Inflammatory macrophage treated with lipopolysaccharide for 4 hours (primary cell): ENCODE measurements at regions not wholly inside any gene's neighbourhood (a gene's known extent, or its start where the extent isn't known, plus 50 kb on each side); places are given as distances from the start of the nearest gene placed in this dataset.

Experiments
- DNase-seq: peaks from one replicate; pipeline ENCODE4 v3.0.0-alpha.2; 2020

DNA sequence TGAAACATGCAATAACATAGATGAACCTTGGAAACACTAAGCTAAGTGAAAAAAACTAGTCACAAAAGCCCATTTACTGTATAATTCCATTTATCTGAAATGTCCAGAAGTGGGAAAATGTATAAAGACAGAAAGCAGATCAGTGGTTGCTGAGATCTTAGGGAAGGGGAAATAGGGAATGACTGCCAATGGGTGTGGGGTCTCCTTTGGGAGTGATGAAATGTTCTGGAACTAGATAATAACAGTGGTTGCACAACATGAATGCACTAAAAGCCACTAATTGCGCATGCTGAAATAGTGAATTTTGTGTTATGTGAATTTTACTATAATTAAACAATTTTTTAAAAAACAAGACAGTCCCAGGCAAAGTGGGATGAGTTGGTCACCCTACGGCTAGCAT lies 472.8 kb downstream of the CCDC171 start:
- DNase-seq, result no peak

DNA sequence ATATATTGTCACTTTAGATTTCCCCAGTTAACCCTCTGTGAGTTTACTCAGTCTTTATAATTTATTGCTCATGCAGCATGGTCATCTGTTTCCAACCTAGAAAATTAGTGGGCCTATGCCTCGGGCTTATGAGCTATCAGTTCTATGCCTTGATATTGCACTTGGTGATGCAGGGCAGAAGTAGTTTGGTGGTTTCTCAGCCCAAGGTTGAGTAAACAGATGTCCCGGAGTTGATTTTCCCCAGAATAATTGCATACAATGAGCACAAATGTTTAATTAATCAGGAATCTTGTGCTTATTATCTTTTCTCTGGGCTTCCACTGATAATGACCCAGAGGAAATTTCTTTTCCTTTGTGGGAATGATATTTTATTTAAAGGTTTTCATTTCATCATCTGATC lies 474.0 kb downstream of the CCDC171 start:
- no peak for DNase-seq

DNA sequence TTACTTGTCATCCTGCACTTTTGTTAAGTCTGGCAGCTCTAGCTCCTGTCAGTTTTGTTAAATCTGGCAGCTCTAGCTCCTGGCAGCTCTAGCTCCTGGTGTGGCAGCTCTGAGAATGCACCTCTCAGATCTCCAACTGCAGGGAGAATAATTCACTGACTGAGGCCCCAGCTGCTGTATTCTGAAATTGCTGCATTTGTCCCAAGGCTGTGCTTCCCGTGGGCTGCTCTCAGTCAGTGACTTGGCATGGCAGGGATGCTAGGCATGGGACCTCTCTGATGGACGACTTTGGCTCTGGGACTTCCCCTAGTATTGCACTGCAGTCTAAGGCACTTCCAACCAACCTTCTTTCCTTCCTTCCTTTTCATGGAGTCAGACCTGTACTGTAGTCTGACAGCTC lies 475.7 kb downstream of the CCDC171 start:
- DNase-seq, result no peak

DNA sequence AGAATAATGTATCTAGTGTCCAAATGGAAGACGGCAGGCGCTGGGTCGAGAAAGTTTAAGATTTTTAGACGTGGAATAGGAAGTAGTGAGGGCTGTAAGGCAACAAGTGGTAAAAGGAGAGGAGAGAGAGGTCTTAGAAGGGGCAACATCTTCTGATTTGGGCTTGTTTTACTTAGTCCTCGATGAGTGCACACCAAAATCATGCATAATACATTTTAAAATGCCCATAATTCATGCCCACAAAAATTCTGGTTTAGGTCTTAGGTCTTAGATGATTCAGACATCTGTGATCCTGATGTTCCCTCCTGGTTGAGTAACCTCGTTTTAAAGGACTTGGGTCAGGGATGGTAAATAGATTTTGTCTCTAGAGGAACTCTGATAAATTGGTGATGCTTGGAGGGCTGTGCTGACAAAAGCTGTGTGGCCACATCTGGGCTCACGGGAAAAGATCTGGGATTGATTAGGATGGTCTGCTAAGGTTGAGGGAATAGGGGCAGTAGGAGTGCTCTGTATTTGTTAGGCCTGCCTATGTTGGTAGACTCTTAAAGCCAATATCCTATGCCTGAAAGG lies 476.3 kb downstream of the CCDC171 start:
- DNase-seq, result no peak

DNA sequence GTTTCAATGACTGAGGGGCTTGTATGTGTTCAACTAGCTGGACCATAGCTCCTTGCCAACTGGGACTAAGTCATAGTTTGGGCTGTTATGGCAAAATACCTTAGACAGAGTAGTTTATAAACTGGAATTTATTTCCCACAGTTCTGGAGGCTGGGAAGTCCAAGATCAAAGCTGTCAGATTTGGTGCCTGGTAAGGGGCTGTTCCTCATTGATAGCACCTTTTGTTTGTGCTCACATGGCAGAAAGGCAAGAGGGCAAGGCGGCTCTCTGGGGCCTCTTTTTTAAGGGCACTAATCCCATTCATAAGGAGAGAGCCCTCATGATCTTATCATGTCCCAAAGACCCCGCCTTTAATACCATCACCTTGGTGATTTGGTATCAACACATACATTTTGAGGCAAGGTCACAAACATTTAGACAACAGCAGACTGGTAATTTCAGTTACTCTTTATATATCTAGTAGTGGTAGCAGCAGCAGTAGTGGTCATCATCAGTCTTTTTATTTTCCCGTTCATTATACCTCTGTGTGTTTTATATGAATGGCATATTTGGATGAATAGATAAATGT lies 477.0 kb downstream of the CCDC171 start:
- DNase-seq, result no peak

DNA sequence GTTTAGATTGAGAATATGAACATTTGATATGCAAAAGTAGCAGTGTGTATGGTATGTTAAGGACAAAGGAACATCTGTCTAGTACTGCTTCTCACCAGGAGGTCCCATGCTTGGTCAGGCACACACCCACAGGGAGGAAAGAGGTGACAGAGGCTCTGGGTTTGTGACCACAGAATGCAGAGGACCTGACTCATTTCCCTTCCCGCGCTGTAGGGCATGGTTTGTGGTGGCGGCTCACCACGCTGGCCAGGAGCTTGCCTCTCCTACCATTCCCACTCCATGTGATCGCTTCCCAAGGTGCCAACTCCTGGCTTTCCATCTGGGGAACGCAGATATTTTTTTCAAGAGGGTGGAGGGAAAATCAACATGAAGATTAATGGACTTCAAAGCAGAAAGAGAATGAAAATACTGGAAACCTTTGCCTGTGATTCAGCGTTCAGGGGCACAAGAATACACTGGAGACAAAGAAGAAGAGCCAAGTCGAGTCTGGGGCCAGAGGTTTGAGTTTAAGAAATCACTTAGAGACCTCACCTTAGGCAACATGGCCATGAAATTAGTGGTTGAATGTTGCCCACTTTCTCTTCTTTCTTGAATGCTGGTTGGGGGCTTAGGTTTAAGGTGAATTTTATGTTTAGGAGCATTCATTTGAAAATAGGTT lies 477.8 kb downstream of the CCDC171 start:
- peak; percentile 14 for DNase-seq

DNA sequence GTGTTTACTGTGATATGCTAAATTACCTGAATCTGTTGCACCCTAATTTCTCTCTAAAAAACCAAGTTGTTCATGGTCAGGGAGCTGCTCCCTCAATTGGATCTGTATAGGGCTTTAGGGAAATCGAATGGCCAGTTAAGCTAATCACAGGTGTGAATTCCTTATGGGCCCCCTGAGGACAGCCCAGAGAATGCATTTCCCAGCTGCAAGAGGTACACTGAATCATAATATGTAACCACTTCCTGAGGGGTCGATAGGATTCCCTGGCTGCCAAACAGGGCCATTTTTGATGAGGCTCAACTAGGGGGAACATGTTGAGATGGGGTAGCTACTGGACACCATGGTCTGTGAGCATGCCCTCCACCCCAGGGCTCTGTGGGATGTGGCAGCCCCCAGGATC lies 478.6 kb downstream of the CCDC171 start:
- DNase-seq, result no peak

DNA sequence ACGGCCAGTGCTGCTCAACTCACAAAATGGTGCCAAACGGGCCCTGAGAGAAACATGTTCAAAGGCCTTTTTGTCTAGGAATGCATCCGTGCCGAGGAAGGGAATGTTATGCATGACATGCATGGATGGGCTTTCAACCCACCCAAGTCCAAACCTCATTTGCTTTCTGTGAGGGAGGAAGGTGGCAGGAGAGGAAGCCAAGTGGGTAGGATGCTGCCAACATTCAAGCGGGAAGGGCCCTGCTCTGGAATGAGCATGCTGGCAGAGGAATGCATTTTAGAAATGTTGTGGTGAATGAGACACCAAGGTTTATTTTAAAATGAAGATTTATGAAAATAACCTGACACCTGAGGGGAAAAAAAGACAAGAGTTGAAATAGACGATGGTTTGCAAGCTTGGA lies 479.1 kb downstream of the CCDC171 start:
- DNase-seq, result no peak

DNA sequence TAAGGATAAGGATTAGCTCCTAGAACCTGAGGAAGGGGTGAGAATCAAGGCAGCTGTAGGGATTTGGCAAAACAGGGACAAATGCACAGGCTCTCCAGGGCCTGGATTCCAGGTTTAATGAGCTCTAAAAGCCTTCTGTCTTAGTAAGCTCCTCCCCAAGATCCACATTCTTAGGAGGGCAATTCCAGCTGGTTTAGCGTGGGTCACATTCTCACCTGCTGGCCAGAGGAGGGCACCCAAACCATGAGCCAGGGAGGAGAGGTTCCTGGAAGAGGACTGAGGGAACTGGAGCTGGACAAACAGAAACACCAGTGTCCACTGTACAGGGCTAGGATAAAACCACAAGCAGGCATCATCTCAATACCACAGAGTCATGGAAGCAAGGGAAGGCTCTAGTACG lies 480.0 kb downstream of the CCDC171 start:
- DNase-seq, result no peak

DNA sequence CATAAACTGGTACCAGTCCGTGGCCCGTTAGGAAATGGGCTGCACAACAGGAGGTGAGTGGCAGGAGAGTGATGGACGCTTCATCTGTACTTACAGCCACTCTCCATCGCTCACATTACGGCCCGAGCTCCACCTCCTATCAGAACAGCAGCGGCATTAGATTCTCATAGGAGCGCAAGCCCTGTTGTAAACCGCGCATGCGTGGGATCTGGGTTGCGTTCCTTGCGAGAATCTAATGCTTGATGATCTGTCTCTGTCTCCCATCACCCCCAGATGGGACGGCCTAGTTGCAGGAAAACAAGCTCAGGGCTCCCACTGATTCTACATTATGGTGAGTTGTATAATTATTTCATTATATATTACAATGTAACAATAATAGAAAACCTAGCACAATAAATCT lies 480.4 kb downstream of the CCDC171 start:
- DNase-seq, result no peak

DNA sequence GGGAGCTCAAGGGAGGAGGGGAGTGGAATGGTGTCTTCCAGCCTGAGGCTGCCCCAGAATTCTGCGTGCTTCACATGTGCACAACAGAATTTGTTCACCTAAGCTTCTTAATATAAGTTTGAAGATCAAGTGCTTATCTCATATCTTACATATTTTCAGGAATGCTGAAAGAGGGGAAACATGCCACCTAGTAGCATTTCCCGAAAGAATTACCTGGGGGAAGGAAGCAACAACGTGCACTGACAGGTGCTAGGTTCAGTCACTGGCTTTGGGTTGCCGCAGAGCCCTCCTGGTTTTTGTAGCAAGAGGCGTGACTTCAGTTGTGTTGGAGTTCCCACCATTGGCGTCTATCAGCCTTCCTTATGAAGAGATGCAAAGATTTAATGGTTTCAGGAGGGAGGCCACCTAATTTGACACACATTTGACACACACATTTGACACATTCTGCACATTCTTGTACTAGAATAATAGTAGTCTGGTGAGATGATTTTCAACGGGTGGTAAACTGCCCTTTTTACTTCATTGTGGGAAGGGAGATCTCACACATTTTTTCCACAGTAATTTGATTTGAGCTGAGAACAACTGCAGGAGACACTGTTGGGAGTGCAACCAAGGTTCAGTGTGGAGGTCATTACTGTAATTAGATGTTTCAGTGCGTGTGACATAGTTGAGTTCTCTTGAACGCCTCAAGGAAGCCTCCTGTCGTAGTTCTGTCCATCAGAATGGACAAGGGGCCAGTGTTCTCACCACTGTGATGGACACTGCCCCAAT lies 481.3 kb downstream of the CCDC171 start:
- no peak for DNase-seq

DNA sequence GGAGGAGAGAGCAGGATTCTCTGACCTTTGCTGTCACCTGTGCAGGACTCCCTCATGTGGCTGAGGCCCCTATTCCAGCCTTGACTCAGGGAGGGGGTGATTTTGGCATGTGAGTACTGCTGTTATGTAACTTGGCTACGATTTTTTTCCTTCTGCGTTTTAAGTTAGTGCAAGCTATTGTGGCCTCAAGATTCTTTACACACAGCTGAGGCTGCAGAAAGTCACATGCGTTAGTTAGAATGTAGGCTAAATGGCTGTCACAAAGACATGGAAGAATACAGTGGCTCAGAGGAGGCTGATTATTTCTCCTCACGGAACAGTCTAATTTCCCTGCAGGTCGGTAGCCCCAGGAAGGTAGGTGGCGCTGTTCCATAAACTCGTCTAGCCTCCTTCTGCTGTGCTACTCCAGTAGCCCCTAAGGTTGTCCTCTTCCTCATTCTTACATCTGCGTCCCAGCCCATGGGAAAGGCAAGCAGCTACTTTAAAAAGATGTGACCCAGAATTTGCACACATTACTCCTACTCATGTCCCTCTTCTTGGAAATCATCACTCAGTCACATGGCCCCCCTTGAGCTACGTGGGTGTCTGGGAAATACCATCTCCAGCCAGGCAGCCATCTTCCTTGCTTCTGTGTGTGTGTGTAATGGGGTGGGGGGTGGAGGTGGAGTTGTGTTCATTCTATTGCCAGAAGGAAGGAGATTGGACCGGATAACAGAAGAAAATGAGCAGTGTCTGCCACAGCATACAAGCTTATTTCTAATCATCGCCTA lies 486.6 kb downstream of the CCDC171 start:
- DNase-seq, result peak; percentile 2

DNA sequence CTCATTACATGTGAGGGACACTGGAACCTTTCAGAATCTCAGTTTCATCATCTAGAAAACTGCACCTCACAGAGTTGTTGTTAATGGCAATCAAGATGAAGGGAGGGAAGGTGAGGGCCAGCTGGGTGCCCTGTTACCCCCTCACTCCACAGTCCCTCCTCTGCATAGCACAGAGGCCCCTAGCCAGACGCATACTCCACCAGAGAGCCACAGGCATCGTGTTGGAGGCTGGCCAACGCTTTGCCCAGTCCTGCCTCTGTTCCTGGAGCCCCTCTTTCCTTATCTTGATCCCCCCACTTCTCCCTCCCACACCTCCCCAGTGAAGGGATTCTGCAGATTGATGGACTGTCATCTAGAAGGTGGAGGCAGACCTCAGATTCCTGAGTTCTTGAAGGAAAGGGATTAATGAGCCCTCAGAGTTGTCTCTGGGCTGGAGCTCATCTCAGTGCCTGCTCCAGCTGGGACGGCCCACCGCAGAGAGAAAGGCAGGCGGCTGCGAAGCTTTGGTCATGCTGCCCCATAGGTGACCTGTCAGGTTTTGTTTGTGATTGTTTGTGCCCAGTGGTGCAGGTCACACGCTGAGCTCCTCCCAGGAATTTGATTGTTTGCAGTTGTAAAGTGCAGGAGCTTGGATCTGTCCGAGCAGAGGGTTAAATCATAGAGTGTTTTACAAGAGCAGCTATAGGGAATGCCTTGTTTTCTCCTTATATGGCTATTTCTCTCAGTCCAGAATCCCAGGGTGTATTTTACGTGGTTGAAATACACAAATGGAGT lies 487.3 kb downstream of the CCDC171 start:
- no peak for DNase-seq

DNA sequence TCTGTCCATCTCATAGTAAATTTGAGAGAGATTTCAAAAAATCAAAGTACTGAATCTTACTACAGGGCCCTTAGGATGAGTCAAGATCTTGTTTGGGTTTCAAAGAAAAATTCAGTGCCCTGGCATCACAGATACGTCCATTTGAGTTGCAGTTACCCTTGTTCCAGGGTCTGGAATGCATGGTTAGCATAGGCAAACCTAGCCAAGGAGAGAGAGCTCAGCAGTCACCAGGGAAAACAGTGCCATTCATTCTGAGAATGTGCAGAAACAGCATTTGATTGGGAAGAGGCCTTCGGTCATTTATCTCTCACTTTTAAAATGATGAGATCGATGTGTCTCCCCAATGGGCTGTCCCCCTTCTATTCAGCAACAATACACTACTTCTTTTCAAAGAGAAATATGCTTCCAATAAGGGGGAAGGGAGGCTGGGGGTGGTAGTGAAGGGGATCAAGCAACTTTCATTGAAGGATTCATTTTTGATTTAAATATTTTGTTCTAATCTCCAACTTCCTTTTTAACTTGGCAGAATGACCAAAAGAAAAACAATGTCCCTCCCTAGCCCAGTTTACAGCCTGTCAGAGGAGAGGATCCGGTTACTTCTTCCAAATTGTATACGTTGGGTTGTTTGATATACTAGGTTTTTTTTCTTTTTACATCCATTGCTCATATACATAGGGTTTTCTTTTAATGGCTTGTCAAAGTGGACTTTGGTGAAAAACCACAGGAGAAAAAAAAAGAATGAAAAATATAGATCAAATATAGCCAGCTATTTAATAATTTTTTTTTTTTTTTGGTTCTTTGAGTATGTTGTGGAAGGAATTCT lies 491.1 kb downstream of the CCDC171 start:
- no peak for DNase-seq

DNA sequence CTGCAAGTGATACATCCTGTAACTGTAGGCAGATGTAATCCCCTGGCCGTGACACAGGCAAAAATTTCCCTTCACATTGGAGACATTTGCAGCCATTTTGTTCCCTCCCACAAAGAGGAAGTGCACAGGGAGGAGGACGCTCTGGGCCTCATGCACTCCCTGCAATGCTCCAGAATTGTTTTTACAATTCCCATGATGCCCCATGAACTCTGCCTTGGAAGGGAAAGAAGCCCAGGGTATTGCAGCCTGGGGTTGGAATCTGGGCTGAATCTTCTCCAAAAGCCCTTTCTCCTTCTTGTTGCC lies 491.7 kb downstream of the CCDC171 start:
- DNase-seq, result no peak

DNA sequence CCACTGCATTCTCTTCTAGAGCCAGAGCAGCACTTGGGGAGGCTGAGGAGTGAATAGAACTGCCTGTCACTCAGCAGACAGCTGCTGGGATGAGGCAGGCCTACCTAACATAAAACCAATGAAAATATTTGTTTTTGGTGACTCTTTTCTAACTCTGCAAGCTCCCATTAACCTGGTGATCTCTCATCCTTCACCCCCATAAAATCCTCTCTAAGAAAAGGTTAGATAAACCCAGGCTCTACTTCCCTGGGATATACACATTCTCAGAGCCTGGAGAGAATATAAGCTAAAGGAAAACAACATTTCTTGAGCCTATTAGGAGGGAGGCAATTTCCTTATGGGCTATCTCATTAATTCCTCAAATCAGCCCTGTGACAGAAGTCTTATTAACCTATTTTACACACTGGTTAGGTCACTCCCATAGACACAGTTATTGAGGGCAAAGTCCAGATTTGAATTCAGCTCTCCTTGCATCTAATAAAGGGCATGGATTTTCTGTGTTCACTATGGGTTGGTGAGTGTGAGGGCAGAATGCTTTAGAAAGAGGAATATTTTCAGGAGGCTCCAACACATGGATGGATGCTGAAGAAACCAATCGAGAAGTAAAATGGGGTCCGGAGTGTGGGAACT lies 492.9 kb downstream of the CCDC171 start:
- no peak for DNase-seq

DNA sequence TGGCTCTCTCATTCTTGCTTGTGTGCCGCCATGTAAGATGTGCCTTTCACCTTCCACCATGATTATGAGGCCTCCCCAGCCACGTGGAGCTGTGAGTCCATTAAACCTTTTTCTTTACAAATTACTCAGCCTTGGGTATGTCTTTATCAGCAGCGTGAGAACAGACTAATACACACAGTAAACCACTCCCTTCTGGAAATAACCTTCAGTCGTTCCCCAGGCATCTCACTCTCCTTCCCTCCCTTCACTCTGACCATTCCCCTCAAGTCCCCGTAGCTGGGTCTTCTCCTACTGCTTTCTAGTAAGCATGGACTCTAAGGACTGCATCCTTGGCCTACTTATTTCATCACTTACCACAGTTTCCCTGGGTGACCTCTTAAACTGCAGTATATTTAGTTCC lies 493.9 kb downstream of the CCDC171 start:
- DNase-seq, result no peak

DNA sequence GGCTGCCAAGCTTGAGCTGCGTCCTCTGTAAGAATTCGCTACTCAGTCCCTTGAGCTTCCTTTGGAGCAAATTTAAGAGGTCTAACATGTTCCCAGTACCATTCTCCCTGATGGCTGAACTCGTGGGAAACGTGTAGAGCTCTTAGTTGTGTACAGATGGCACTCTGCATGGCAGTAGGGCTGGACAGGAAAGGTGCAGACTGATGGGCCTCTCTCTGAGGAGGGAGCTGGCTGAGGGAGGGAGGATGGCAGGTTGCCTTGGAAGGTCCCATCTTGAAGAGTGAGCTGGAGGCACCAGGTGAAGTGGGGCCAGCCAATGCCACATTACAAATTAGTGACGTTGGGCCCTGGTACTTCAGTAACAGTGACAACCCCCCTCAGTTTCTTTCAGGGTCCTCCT lies 495.3 kb downstream of the CCDC171 start:
- DNase-seq, result no peak

DNA sequence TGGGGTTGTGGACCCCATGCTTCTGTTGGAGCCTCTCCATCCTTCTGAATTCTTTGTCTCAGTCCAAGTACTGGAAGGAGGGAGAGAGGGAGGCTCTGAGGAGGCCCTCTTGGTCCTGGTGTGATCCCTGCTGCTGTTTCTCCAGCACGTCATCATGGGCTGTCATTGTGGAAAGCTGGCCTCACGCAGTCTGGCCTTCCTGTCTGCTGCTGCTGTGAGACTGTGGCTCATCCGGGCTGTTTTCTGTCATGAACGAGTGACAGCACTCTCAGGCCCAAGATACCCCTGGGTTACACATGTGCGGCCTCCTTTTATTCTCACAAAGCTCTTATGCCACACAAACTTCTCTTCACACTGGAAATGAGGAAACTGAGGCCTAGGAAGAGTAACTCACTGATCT lies 499.3 kb downstream of the CCDC171 start:
- DNase-seq, result no peak

DNA sequence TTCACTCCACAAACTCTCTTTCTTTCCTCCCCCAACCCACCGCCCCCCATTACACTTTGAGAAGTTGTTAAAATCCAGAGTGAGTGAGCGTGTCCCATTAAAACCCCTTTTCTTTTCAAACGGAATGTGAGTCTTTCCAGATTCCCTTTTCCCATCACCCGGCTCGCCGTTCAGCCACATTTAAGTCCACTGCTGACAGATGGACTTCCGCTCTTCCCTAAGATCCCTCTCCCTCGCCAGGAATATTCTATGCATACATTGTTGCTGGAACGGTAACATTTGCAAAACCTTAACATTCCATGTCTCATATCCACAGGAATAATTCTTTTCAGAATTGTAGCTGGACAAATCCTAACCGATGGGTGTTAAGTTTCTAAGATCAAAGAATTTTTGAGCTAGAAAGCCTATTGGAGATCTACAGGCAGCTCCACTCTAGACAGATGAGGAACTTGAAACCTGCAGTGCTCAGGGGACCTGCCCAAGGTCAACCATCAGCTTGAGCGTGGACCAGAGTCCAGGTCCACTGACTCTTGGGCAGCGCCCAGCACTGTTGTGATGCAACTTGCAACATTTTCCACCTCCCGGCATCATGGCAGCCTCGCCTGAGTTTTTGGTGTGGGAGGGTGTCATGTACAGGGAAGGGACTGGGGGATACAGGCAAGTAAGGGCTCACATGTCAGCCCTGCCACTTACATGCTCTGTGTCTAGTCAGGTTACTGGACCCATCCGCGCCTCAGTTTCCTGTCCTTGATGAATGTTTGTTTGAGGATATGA lies 500.1 kb downstream of the CCDC171 start:
- DNase-seq, result no peak

DNA sequence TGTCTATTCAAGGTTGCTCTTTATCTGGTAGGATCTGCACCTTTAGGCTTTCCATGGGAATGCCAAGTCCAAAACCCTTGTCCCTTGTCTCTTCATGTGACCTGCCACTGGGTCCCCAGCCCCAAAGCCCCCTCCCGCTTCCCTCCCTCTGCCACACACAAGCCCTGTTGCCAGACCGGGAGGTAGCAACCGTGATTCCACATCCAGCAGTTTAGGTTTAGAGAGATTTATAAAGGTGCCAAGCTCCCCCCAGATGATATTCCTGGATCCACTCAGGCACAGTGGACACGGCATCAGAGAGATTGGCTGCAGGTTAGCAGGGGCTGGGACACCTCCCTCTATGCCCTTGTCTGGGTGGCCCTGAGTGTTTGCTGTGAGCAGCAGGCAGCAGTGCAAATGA lies 504.7 kb downstream of the CCDC171 start:
- DNase-seq, result no peak
